ENCODE measurements at regions not wholly inside any gene's neighbourhood (a gene's known extent, or its start where the extent isn't known, plus 50 kb on each side); places are given as distances from the start of the nearest gene placed in this dataset.

DNA sequence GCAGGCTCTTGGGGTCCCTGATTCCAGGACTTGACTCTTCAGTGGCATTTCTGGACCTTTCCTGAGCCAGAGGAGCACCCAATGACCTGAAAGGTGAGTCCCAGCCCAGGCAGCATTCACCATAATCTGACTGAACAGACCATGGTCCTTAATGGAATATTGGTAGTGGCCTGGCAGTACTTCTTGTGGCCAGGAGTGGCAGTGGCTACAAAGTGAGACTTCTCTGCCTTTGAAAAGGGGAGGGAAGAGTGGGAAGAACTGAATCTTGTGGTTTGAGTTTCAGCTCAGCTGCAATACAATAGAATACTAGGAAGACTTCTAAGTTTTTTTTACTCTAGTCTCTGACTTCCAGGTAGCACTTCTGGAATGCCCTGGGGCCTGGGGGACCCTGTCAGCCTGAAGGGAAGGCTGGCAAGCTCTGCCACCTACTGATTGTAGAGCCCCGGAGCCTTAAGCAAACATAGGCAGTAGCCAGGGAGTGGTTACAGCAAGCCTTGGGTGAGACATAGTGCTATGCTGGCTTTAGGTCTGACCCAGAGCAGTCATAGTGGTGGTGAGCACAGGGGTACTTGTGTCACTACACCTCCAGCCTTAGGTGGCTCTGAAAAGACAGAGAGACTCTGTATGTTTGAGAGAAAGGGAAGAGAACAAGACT is 674.2 kb upstream of the MANEA start:
- no peak for TF ChIP-seq YY1 (IDR thresholded peaks at IDR 0.05; ENCODE audit: insufficient read depth, insufficient read length)
- no peak for TF ChIP-seq ZNF274 (IDR thresholded peaks at IDR 0.05; ENCODE audit: low read depth, low read length)

Measured in NT2/D1 (cell line).